Panc1 (cell line): ENCODE measurements at regions not wholly inside any gene's neighbourhood (a gene's known extent, or its start where the extent isn't known, plus 50 kb on each side); places are given as distances from the start of the nearest gene placed in this dataset.

Source experiments
- ATAC-seq: fragments of 200-7000 bp; cut with Tn5 transposase; 2 replicates; pipeline ENCODE4 v1.9.1; 2020; ENCODE audit warnings: mild to moderate bottlenecking, moderate library complexity
- BruUV-seq: library from RNA; stranded (reverse); fragments of 400-500 nt; replicated peaks from 2 replicates; lab custom pipeline; 2021; lab: Mats Ljungman, UMichigan
- CTCF ChIA-PET: fragments of 300-600 bp; sonication (Branson Sonifier 250); formaldehyde crosslinking; loops from one replicate; lab custom pipeline; 2022; ENCODE audit warnings: antibody characterized with exemption; lab: Charles Lee
- POLR2A ChIA-PET: fragments of 300-600 bp; sonication (Branson Sonifier 250); formaldehyde crosslinking; loops from one replicate; lab custom pipeline; 2022; ENCODE audit warnings: antibody characterized with exemption; lab: Charles Lee
- DNase-seq: peaks from one replicate; pipeline ENCODE4 v3.0.0-alpha.2; 2010; ENCODE audit warnings: low read depth, low spot score
- H3K27ac ChIP-seq: 2 replicates; pipeline ENCODE4 v1.5.1; 2011; ENCODE audit warnings: mild to moderate bottlenecking, low read length, inconsistent platforms
- H3K27me3 ChIP-seq: fragments of 200-500 bp; sonication (Bioruptor generic); 2 replicates; pipeline ENCODE4 v1.6.0; 2014; ENCODE audit warnings: low read length, inconsistent platforms; ENCODE audit not compliant: control insufficient read depth, insufficient read depth
- H3K36me3 ChIP-seq: fragments of 200-500 bp; sonication (Bioruptor generic); 2 replicates; pipeline ENCODE4 v1.5.1; 2014; ENCODE audit warnings: inconsistent platforms, mild to moderate bottlenecking, low read length, moderate library complexity; ENCODE audit not compliant: control insufficient read depth, insufficient read depth
- H3K4me1 ChIP-seq: 2 replicates; pipeline ENCODE4 v1.5.1; 2011; ENCODE audit warnings: inconsistent platforms, mild to moderate bottlenecking, low read length, moderate library complexity; ENCODE audit not compliant: control insufficient read depth, insufficient read depth
- H3K4me3 ChIP-seq, 2 experiments: 2 replicates each; pipeline ENCODE4 v1.5.1; 2011 to 2012; ENCODE audit warnings: low read depth in 2 of 2, low read length in 2 of 2, mild to moderate bottlenecking in 2 of 2, inconsistent platforms in 1 of 2, moderate library complexity in 1 of 2
- H3K9me3 ChIP-seq: fragments of 200-500 bp; sonication (Bioruptor generic); 2 replicates; pipeline ENCODE4 v1.5.1; 2014; ENCODE audit warnings: low read depth, mild to moderate bottlenecking, inconsistent platforms, low read length, moderate library complexity; ENCODE audit not compliant: control insufficient read depth, insufficient read depth
- POLR2AphosphoS5 ChIP-seq: IDR thresholded peaks from 2 replicates; pipeline ENCODE4 v1.6.1; 2012; ENCODE audit warnings: mild to moderate bottlenecking, low read depth, low read length, moderate library complexity
- REST ChIP-seq, 2 experiments: IDR thresholded peaks; 2 replicates each; pipeline ENCODE4 v1.6.1; 2011 to 2012; ENCODE audit warnings: low read depth in 2 of 2, control low read depth in 1 of 2, low read length in 1 of 2, mild to moderate bottlenecking in 1 of 2, moderate library complexity in 1 of 2; ENCODE audit not compliant: insufficient read depth in 1 of 2
- SIN3A ChIP-seq: IDR thresholded peaks from 2 replicates; pipeline ENCODE4 v1.6.1; 2012; ENCODE audit warnings: low read depth, mild to moderate bottlenecking, low read length, moderate library complexity, borderline replicate concordance; ENCODE audit not compliant: insufficient read depth
- TCF7L2 ChIP-seq: IDR thresholded peaks from 2 replicates; pipeline ENCODE4 v1.6.1; 2011; ENCODE audit warnings: mild to moderate bottlenecking, low read depth, low read length, inconsistent platforms
- in situ Hi-C: cut with HindIII; loops from 2 replicates; pipeline ENCODE4 v1.10.0; 2016; ENCODE audit warnings: low sequenced_read_pairs, low pct_unique_long_range_greater_than_20kb
- intact Hi-C: fragments of 100-400 bp; cut with micrococcal nuclease; formaldehyde crosslinking; loops from one replicate; pipeline ENCODE4 v1.10.0; 2022; ENCODE audit not compliant: unreplicated experiment
- TF ChIP-seq, protein P1 (sequence below): fragments of 450-650 bp; IDR thresholded peaks from 2 replicates; pipeline ENCODE4 v1.5.1; 2017; ENCODE audit warnings: mild to moderate bottlenecking

GRCh38 chr13:104314321-104314720 is 1248.1 kb upstream of the SLC10A2 start:
- Histone ChIP-seq H3K27me3 (no peaks in the 10 kb centered on the region), H3K27ac (no peak overlapping the region), H3K36me3 (no peaks in the 10 kb centered on the region), H3K4me3 (no peak overlapping the region), H3K9me3 (no peaks in the 10 kb centered on the region), H3K4me1 (no peaks in the 10 kb centered on the region)
- POLR2A ChIA-PET, result no interaction called here
- ATAC-seq (no peak), DNase-seq (no peak)
- intact Hi-C loops, result no loop called here
- in situ Hi-C loops, result no loop called here
- TF ChIP-seq, protein P1, sequence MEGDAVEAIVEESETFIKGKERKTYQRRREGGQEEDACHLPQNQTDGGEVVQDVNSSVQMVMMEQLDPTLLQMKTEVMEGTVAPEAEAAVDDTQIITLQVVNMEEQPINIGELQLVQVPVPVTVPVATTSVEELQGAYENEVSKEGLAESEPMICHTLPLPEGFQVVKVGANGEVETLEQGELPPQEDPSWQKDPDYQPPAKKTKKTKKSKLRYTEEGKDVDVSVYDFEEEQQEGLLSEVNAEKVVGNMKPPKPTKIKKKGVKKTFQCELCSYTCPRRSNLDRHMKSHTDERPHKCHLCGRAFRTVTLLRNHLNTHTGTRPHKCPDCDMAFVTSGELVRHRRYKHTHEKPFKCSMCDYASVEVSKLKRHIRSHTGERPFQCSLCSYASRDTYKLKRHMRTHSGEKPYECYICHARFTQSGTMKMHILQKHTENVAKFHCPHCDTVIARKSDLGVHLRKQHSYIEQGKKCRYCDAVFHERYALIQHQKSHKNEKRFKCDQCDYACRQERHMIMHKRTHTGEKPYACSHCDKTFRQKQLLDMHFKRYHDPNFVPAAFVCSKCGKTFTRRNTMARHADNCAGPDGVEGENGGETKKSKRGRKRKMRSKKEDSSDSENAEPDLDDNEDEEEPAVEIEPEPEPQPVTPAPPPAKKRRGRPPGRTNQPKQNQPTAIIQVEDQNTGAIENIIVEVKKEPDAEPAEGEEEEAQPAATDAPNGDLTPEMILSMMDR, result no peak
- TF ChIP-seq POLR2AphosphoS5 (no peak), SIN3A (no peak), TCF7L2 (no peak), REST (IDR thresholded peaks at IDR 0.05; ENCODE audit: insufficient read depth in 1 of 2, low read depth in 2 of 2, low read length in 1 of 2) (no peak)
- CTCF ChIA-PET, result no interaction called here
- BruUV-seq, result no TSS peak

- no peaks in the 10 kb centered on the region for H3K9me3 ChIP-seq
- intact Hi-C loops (no loop called here), in situ Hi-C loops (no loop called here)
- no TSS peak for BruUV-seq
- no peaks in the 10 kb centered on the region for H3K4me1 ChIP-seq
- ATAC-seq (no peak), DNase-seq (no peak)
- POLR2A ChIA-PET, result no interaction called here
- no peak overlapping the region for H3K27ac ChIP-seq
- H3K27me3 ChIP-seq, result no peaks in the 10 kb centered on the region
- no peak overlapping the region for H3K4me3 ChIP-seq
- CTCF ChIA-PET, result no interaction called here
- TF ChIP-seq TCF7L2 (no peak), POLR2AphosphoS5 (no peak), SIN3A (no peak), REST (IDR thresholded peaks at IDR 0.05; ENCODE audit: insufficient read depth in 1 of 2, low read depth in 2 of 2, low read length in 1 of 2) (no peak)
- TF ChIP-seq, protein P1, result no peak
- no peaks in the 10 kb centered on the region for H3K36me3 ChIP-seq
Measured at GRCh38 chr13:104310861-104311260, 1244.6 kb upstream of the SLC10A2 start.
